H54 (cell line): ENCODE measurements at regions not wholly inside any gene's neighbourhood (a gene's known extent, or its start where the extent isn't known, plus 50 kb on each side); places are given as distances from the start of the nearest gene placed in this dataset.

Source experiments
- DNase-seq: peaks from one replicate; pipeline ENCODE4 v3.0.0; 2011; ENCODE audit warnings: low spot score, mixed read lengths; ENCODE audit not compliant: insufficient read length
- FAIRE-seq: peaks from 3 replicates; lab custom pipeline; 2011; peaks lifted over from hg19 to GRCh38; lab: Jason Lieb, UNC
- POLR2A ChIP-seq: IDR thresholded peaks from 2 replicates; pipeline ENCODE4 v1.6.1; 2011; ENCODE audit warnings: low read depth, mild to moderate bottlenecking, low read length

DNA sequence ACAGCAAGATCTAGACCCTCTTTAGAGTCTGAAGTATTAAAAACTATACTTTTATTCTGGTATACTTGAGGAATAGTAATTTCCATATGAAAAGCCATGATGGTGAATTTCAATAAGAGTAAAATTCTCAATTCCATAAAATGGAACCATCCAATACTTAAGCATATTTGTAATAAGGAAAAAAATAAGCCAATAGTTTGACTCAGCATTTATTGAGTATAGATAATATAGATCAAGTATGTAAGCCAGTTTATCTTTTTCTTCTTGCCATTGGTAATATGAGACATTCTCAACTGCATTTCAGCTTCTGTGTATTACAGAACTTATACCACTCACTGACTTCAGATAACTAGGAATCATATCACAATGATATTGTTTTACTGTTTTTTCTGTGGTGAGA lies 361.0 kb downstream of the SLCO4C1 start:
- no peak for TF ChIP-seq POLR2A
- no peak for DNase-seq
- FAIRE-seq: no peak

DNA sequence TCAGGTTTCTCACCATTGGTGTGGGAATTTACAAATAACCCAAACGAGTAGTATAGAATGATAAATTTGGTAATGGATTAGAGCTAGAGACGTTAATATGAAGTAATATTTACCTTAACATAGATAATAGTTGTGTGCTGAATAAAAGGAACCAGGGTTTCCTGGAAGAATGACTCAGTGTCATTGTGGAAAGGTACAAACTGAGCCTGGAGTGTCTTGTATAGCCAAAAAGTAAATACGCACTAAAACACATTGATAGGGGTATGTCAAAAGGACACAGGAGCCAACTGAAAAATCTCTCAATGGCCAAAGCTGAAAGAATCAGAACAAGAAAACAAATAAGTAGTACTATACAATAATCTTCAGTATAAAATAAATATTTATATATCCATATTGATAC lies 363.5 kb downstream of the SLCO4C1 start:
- no peak for FAIRE-seq
- no peak for DNase-seq

DNA sequence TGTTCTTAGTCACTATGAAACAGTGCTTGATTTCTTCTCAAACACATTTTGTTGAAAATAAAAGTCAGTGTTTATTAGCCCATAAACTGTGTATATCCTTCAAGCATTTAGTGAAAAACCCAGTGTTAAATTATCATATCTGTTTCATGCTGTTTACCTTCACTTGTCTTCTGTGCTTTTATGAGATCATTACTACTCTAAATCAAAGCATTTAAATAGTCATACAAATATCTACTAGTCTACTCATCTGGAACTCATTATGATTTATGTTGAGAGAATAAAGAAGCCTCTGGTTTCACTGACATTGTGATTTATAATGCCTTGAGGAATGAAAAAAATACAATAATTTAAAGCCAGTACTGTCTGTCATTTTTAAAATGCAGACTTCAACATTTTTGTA lies 366.5 kb downstream of the SLCO4C1 start:
- DNase-seq: no peak

More for the DNA sequence above, 363.5 kb downstream of the SLCO4C1 start:
- no peak for TF ChIP-seq POLR2A

DNA sequence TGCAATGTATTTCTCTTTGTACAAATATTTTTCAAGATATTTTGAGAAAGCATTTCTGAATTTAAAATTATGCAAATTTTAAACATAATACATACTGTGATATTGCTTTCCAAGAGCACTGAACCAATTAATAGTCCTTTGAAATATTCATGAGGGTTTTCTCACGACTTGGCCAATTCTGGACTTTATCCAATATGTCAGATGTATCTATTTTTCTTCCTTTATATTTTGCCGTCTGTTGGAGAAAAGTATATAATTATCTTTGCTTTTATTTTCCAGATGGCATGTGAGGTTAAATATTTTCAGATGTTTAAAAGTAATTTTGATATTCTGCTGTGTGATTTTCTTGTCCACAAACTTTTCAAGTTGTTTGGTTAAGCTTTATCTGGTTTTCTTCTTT lies 378.9 kb downstream of the SLCO4C1 start:
- FAIRE-seq: no peak
- TF ChIP-seq POLR2A: no peak
- no peak for DNase-seq

More for the DNA sequence above, 366.5 kb downstream of the SLCO4C1 start:
- FAIRE-seq: no peak
- no peak for TF ChIP-seq POLR2A

DNA sequence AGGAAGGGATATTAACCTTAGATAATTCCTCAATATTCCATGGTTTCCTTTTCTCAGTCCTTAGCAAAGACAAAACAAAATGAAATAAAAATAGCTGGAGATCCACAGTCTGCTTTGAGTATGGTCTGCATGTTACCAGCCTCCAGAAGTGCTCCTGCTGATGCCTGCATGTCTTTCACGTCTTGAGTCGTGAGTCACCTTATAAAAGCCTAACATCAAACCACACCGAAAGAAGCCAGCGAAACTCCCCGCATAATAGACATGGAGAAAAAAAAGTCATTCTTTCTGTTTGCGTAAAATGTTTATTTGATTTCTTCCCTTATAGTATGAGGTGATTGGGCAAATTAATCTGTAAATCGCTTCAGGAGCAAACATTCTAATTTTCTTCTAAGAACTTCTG lies 380.5 kb downstream of the SLCO4C1 start:
- FAIRE-seq: peak; percentile 96
- TF ChIP-seq POLR2A: no peak
- no peak for DNase-seq

DNA sequence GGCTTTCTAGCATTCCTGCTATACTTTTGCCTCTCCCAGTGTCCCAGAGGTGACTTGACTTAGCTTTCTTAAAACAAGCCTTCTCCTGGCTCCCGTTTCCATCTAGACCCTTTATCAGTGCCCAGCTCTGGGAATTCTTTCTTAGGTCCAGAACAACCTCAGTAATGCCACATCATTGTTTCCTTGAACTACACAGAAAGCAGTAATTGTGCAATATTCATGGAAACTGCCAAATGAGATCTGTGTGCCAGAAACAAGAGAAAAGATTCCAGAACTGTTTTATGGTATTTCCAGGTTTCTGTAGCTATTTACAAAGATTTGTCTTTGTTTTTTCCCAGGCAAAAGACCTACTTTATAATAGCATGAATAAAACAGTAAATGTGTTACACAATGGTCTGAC lies 391.3 kb downstream of the SLCO4C1 start:
- no peak for FAIRE-seq
- no peak for DNase-seq
- no peak for TF ChIP-seq POLR2A

DNA sequence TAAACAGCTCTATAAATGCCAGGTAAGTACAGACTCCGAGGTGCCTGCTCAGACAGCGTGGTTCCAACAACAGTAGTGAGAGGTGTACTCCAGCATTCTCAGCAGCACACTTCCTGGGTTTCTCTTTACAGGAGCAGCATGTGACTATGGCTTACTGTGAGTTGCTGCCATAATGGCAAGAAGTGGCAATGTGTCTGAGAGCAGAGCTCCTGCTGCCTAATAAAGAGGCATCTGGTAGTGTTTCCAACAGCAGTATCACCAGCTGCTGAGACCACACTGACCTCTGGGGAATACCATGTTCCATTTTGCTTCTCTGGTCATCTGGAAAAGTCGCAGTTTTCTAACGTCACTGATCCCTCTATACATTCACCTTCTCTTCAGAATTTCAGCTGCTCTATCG lies 398.2 kb downstream of the SLCO4C1 start:
- no peak for DNase-seq
- TF ChIP-seq POLR2A: no peak
- FAIRE-seq: peak; percentile 11

DNA sequence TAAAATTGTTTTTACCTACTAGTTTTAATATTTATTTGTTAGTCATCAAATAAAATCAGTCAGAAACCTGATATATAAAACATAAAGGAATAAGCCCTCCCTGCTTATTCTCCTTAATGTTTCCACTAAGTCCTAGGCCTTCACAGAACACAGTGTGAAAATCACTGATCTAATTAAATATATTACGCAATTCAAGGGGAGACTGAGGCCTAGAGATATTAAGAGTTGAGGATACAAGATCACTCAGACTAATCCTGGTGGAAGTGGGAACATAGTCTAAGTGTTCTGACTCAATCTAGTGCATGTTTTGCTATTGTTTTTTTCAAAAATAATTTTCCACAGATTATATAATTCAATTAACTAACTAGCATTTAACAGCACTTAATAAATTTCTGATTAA lies 401.1 kb downstream of the SLCO4C1 start:
- DNase-seq (no peak), FAIRE-seq (no peak)

DNA sequence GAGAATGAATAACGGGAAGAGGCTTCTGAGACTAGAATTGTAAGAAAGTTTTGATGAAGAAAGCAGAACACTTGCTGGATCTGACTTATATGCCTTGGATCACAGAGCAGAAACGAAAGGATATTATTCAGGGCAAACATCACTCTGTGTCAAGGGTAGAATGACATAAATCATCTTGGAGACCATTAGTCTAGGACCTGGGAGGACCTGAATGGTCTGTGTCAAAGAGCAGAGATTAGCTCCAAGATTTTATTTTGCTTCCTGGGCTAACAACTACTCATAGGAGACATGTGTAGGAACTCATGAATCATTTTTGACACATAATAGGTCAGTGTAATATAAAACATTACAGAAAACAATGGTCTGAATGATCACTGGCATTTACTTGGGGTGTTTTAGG lies 417.9 kb downstream of the SLCO4C1 start:
- no peak for TF ChIP-seq POLR2A
- no peak for DNase-seq
- no peak for FAIRE-seq

More for the DNA sequence above, 401.1 kb downstream of the SLCO4C1 start:
- no peak for TF ChIP-seq POLR2A

DNA sequence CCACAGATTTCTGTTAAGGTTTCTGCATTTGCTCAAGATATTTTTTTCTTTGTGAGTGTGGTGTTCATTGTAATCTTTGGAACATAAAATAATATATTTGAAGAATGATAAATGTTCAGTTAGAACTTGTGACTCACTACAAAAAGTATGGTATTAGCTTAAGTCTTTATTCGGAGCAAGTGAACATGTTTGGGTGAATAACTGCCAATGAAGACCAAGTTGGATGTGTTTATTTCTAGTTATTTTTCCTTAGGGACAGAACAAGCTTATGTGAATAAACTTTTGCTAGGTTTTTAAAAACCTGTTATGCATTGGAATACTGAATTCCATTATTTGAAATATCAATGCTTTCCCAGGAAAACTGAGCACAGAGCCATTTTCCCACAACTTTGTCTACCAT lies 418.6 kb downstream of the SLCO4C1 start:
- TF ChIP-seq POLR2A: no peak
- DNase-seq: no peak
- FAIRE-seq: no peak

DNA sequence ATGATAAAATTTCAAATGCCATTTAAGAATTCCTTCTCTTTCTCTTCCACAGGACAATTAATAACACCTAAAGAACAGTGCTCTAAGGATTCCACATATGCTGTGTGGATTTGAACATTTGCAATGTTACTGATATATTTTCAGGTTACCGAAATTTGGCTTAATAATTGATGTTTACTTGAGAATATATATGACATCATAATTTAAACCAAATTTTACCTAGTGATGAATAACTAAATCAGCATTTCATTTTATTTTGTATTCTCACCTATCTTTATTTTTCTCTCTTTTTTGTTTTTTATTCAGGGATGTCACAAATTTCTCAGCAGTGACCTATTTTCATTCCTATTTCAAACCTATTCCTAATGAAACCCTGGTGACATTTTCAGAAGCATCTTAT lies 429.6 kb downstream of the SLCO4C1 start:
- DNase-seq (no peak), FAIRE-seq (no peak)
- TF ChIP-seq POLR2A: no peak

DNA sequence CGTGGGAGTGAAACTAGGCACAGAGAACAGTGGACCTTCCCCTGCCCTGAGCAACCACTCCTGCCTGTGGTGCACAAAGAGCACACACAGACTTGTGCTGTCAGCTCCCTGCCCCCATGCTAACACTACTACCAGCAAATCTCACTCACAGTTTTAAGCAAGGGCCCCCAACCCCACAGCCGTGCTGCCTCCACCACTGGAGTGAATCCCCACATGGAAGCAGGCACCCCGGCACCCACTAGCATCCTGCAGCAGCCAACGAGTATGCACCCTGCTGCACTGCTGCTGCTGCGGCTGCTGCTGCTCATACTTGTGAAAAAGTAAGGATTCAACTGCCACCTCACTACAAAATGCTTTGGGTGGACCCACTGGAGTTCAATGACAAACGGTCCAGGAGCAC lies 435.5 kb downstream of the SLCO4C1 start:
- no peak for FAIRE-seq
- no peak for TF ChIP-seq POLR2A
- no peak for DNase-seq

DNA sequence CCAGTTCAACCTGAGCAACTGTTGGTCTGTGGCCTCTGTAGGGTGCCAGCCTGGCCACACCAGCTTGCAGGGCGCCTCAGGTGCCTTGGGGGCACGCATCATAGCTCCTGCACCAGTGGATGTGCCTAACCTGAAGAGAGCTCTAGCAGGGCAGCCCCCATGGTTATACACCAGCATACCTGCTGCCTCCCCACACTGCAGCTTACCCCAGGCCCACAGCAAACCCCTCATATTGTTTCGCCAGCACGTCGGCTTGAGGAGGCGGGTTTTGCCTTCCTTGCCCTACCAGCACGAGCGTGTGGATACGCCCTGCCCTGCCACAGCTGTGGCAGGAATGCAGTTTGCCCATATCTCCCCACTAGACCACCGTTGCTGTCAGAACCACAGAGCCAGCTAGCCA lies 435.9 kb downstream of the SLCO4C1 start:
- FAIRE-seq (no peak), DNase-seq (no peak)
- TF ChIP-seq POLR2A: no peak

DNA sequence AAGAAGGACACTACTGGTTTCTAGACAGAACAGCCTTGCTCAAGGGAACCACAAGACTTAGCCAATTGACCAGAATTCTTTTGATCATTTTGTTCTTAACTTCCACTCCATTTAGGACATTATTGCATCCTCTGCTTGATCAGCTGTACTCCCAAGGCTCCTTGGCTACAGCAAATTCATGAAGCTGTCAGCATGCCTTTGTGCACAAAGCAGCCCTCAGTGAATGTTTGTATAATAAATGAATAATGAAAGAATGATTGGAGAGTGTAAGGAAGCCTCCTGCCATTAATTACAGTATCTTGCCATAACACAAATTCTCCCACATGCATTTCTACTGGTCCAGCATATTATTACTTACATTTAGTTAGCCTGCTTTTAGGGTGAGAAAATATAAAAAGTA lies 449.6 kb downstream of the SLCO4C1 start:
- no peak for TF ChIP-seq POLR2A
- no peak for DNase-seq
- no peak for FAIRE-seq

DNA sequence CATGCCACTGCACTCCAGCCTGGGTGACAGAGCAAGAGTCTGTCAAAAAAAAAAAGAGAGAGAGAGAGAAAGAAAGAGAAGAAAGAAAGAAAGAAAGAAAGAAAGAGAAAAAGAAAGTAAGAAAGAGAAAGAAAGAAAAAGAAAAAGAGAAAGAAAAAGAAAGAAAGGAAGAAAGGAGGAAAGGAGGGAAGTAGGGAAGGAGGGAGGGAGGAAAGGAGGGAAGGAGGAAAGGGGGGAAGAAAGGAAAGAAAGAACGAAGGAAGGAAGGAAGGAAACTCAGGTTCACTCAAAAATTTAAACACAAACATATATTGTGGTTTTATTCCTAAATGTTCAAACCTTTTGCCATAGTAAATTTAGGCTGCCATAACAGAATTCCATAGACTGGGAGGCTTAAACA lies 453.0 kb downstream of the SLCO4C1 start:
- no peak for FAIRE-seq
- no peak for DNase-seq
- no peak for TF ChIP-seq POLR2A

DNA sequence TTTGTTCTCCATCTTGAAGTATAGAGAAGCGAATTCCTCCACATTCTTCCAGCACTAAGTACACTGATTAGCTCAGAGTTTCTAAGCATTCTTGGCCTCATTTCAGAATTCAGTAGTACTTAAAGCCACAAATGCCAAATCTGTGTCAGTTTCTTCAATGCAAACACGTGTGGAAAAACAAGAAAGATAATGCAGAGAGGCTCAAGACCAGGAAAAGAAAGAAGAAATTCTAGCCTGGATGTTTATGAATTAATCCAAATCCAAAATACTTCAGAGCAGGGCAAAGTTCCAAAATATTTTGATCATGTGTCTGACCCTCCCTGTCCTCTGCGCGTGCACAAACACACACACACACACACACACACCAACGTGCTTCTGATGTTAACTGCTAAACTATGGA lies 457.6 kb downstream of the SLCO4C1 start:
- DNase-seq: no peak
- FAIRE-seq: no peak
- TF ChIP-seq POLR2A: no peak
